MM.1S (cell line): ENCODE measurements at regions not wholly inside any gene's neighbourhood (a gene's known extent, or its start where the extent isn't known, plus 50 kb on each side); places are given as distances from the start of the nearest gene placed in this dataset.

Source experiments
- DNase-seq: peaks from one replicate; pipeline ENCODE4 v3.0.0-alpha.2; 2015
- H2AFZ ChIP-seq: fragments of 300-600 bp; sonication (generic); 2 replicates; pipeline ENCODE4 v1.6.0; 2016; ENCODE audit warnings: antibody characterized with exemption, low read length
- H3F3A ChIP-seq: fragments of 300-600 bp; sonication (generic); 2 replicates; pipeline ENCODE4 v1.6.1; 2016; ENCODE audit warnings: mild to moderate bottlenecking, antibody characterized with exemption, low read length, moderate library complexity, mixed read lengths; ENCODE audit not compliant: insufficient read depth
- H3K27ac ChIP-seq: fragments of 300-600 bp; sonication (generic); 2 replicates; pipeline ENCODE4 v1.5.1; 2016; ENCODE audit warnings: mild to moderate bottlenecking, low read length
- H3K27me3 ChIP-seq: fragments of 300-600 bp; sonication (generic); replicated peaks from 2 replicates; pipeline ENCODE4 v1.6.0; 2016; ENCODE audit warnings: low read length; ENCODE audit not compliant: insufficient read depth
- H3K36me3 ChIP-seq: fragments of 300-600 bp; sonication (generic); replicated peaks from 2 replicates; pipeline ENCODE4 v1.6.1; 2016; ENCODE audit warnings: mild to moderate bottlenecking, low read length, mixed read lengths; ENCODE audit not compliant: insufficient read depth
- H3K4me1 ChIP-seq: fragments of 300-600 bp; sonication (generic); 2 replicates; pipeline ENCODE4 v1.6.1; 2016; ENCODE audit warnings: low read length, mixed read lengths
- H3K4me2 ChIP-seq: fragments of 300-600 bp; sonication (generic); 2 replicates; pipeline ENCODE4 v1.6.0; 2016; ENCODE audit warnings: low read depth, low read length
- H3K4me3 ChIP-seq: fragments of 300-600 bp; sonication (generic); 2 replicates; pipeline ENCODE4 v1.5.1; 2016; ENCODE audit warnings: low read length, mixed read lengths
- H3K79me2 ChIP-seq: fragments of 300-600 bp; sonication (generic); 2 replicates; pipeline ENCODE4 v1.6.1; 2016; ENCODE audit warnings: mixed run types, low read length, mixed read lengths
- H3K9ac ChIP-seq: fragments of 300-600 bp; sonication (generic); 2 replicates; pipeline ENCODE4 v1.6.1; 2016; ENCODE audit warnings: low read length, mixed read lengths
- H3K9me2 ChIP-seq: fragments of 300-600 bp; sonication (generic); replicated peaks from 2 replicates; pipeline ENCODE4 v1.6.1; 2016; ENCODE audit warnings: mild to moderate bottlenecking, low read length, mixed read lengths; ENCODE audit not compliant: insufficient read depth
- H3K9me3 ChIP-seq: fragments of 300-600 bp; sonication (generic); replicated peaks from 2 replicates; pipeline ENCODE4 v1.6.1; 2016; ENCODE audit warnings: mild to moderate bottlenecking, low read length, mixed read lengths; ENCODE audit not compliant: insufficient read depth
- H4K20me1 ChIP-seq: fragments of 300-600 bp; sonication (generic); 2 replicates; pipeline ENCODE4 v1.6.1; 2016; ENCODE audit warnings: mild to moderate bottlenecking, low read length, moderate library complexity, mixed read lengths; ENCODE audit not compliant: insufficient read depth
- CTCF ChIP-seq: fragments of 300-600 bp; sonication (generic); IDR thresholded peaks from 2 replicates; pipeline ENCODE4 v1.5.1; 2016; ENCODE audit warnings: antibody characterized with exemption, low read length, mixed read lengths
- EZH2 ChIP-seq: fragments of 300-600 bp; sonication (generic); optimal IDR thresholded peaks from 2 replicates; pipeline ENCODE3; 2017; ENCODE audit warnings: low read depth, mild to moderate bottlenecking, antibody characterized with exemption, low read length, mixed read lengths
- EZH2phosphoT487 ChIP-seq: fragments of 300-600 bp; sonication (generic); IDR thresholded peaks from 2 replicates; pipeline ENCODE4 v1.6.1; 2018; ENCODE audit warnings: antibody characterized with exemption, low read length

GRCh38 chr5:105640328-105640727, 2030.4 kb downstream of the EFNA5 start:
- Histone ChIP-seq H3K9me3 (no peaks in the 10 kb centered on the region), H3K4me2 (no peak overlapping the region), H3K36me3 (no peaks in the 10 kb centered on the region), H3K27me3 (no peaks in the 10 kb centered on the region), H3K9ac (no peak overlapping the region), H3K4me1 (no peaks in the 10 kb centered on the region), H3K4me3 (no peak overlapping the region), H3K27ac (no peak overlapping the region), H2AFZ (no peak overlapping the region), H3F3A (no peaks in the 10 kb centered on the region), H4K20me1 (no peaks in the 10 kb centered on the region), H3K79me2 (no peaks in the 10 kb centered on the region), H3K9me2 (no peaks in the 10 kb centered on the region)
- no peak for DNase-seq
- TF ChIP-seq CTCF, result no peak
- no peak for TF ChIP-seq EZH2phosphoT487
- no peak for TF ChIP-seq EZH2

GRCh38 chr5:105639511-105639910, 2031.2 kb downstream of the EFNA5 start:
- Histone ChIP-seq H4K20me1 (no peaks in the 10 kb centered on the region), H3K4me3 (no peak overlapping the region), H3K4me1 (no peaks in the 10 kb centered on the region), H3K27me3 (no peaks in the 10 kb centered on the region), H3K27ac (no peak overlapping the region), H3K9ac (no peak overlapping the region), H3K36me3 (no peaks in the 10 kb centered on the region), H3K9me2 (no peaks in the 10 kb centered on the region), H3K79me2 (no peaks in the 10 kb centered on the region), H3K4me2 (no peak overlapping the region), H3K9me3 (no peaks in the 10 kb centered on the region), H3F3A (no peaks in the 10 kb centered on the region), H2AFZ (no peak overlapping the region)
- DNase-seq, result no peak
- TF ChIP-seq EZH2 (no peak), CTCF (no peak), EZH2phosphoT487 (no peak)

- no peaks in the 10 kb centered on the region for H3K27me3 ChIP-seq
- H3K4me3 ChIP-seq, result no peak overlapping the region
- H3K4me1 ChIP-seq, result no peaks in the 10 kb centered on the region
- no peaks in the 10 kb centered on the region for H3K79me2 ChIP-seq
- H3K9me3 ChIP-seq, result no peaks in the 10 kb centered on the region
- H4K20me1 ChIP-seq, result no peaks in the 10 kb centered on the region
- H3F3A ChIP-seq, result no peaks in the 10 kb centered on the region
- no peak for DNase-seq
- H3K9ac ChIP-seq, result no peak overlapping the region
- H3K36me3 ChIP-seq, result no peaks in the 10 kb centered on the region
- H3K4me2 ChIP-seq, result no peak overlapping the region
- TF ChIP-seq EZH2phosphoT487 (no peak), EZH2 (no peak), CTCF (no peak)
- no peak overlapping the region for H2AFZ ChIP-seq
- H3K27ac ChIP-seq, result no peak overlapping the region
- no peaks in the 10 kb centered on the region for H3K9me2 ChIP-seq
Measured at GRCh38 chr5:105639068-105639467, 2031.7 kb downstream of the EFNA5 start.
